ENCODE measurements at regions not wholly inside any gene's neighbourhood (a gene's known extent, or its start where the extent isn't known, plus 50 kb on each side); places are given as distances from the start of the nearest gene placed in this dataset.

DNA sequence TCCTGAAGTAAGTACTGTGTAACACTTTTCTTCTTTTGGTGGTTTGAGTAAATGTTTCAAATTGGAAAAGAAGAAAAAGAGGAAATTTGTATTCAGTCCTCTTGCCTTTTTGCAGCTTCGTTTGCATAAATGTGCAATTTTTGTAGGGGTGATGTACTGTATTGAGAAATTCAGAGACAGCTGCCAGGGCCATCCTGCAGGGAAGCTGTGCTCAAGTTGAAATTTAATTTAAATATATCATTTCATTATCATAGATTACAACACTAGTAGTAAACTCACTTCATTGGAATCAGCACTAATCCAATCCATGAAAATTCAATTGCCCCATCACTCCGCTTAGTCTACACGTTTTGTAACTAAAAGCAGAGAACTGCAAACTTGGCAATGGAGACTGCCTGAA is 415.4 kb downstream of the DNAJB9 start:
- no peak overlapping the region for H3K4me3 ChIP-seq
- H3K9me3 ChIP-seq = peaks cover 25% of the 10 kb centered on the region
- no peak for DNase-seq
- intact Hi-C loops (cut with DNase I, micrococcal nuclease) = no loop called here
- TF ChIP-seq CTCF (IDR thresholded peaks at IDR 0.05) = no peak
- no peaks in the 10 kb centered on the region for H3K4me1 ChIP-seq (ENCODE audit: low read depth)
- no peaks in the 10 kb centered on the region for H3K36me3 ChIP-seq (ENCODE audit: low read depth)
- no peak for ATAC-seq

DNA sequence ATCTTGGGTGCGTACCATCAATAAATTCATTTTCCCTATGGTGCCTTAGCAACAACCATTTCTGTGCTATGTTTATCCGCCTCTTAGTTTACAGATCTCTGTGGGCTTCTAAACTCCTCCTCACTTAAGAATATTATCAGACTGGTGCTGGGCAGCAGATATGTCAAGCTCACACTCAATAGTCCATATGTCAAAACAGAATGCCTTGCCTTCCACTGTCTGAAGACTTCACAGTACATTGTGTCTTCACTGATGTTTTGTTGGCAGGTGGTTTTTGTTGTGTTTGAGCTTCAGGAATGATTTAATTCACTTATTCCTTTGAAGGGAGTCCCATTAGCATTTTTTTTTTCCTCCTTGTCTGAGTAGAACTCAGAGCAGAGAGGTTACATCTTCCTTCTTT is 419.6 kb downstream of the DNAJB9 start:
- intact Hi-C loops (cut with DNase I, micrococcal nuclease) = no loop called here
- ATAC-seq (no peak), DNase-seq (no peak)
- H3K36me3 ChIP-seq (ENCODE audit: low read depth) = no peaks in the 10 kb centered on the region
- H3K9me3 ChIP-seq = peaks cover 13% of the 10 kb centered on the region
- H3K4me3 ChIP-seq = no peak overlapping the region
- H3K4me1 ChIP-seq (ENCODE audit: low read depth) = no peaks in the 10 kb centered on the region
- no peak for TF ChIP-seq CTCF (IDR thresholded peaks at IDR 0.05)

DNA sequence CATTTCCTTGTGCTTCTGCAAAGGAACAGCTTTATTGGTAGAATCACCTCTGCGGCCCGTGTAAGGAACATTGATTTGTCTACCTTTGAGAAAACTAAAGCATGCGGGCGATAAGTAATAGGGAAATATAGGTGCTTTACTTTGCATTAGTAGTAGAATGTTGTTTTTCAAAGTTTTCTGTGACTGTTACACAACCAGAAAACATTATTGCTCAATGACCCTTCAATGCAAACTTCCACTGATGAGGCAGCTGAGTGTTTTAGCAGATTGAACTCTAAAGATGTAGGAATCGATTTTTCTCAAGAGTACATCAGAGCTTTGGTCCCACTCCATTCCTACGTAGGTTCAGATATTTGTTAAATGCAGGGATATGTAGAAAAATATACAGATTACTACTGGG is 427.8 kb downstream of the DNAJB9 start:
- Histone ChIP-seq H3K4me3 (no peak overlapping the region), H3K4me1 (ENCODE audit: low read depth) (no peaks in the 10 kb centered on the region), H3K36me3 (ENCODE audit: low read depth) (no peaks in the 10 kb centered on the region), H3K9me3 (peaks cover 22% of the 10 kb centered on the region)
- intact Hi-C loops (cut with DNase I, micrococcal nuclease) = no loop called here
- ATAC-seq = no peak
- no peak for DNase-seq
- TF ChIP-seq CTCF (IDR thresholded peaks at IDR 0.05) = no peak

DNA sequence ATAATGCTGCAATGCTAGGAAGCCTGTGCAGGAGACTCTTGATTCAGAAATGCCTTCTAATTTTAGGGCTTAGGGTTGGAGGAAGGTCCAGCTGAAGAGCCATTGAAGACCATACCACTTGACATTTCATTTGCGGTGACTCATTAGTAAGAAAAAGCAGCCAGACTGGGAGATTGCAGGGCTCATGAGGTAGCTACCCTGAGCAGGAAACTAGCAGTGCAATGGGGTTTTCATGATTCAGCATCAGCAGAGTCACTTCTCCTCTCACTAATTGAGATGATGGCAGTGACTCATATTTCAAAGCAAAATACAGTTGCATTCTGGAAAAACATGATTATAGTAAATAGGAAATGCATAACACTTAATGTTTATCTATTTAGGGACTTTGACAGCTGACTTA is 434.1 kb downstream of the DNAJB9 start:
- no peak for DNase-seq
- intact Hi-C loops (cut with DNase I, micrococcal nuclease) = no loop called here
- Histone ChIP-seq H3K36me3 (ENCODE audit: low read depth) (no peaks in the 10 kb centered on the region), H3K4me3 (no peak overlapping the region), H3K4me1 (ENCODE audit: low read depth) (no peaks in the 10 kb centered on the region), H3K9me3 (peaks cover 10% of the 10 kb centered on the region)
- no peak for TF ChIP-seq CTCF (IDR thresholded peaks at IDR 0.05)
- no peak for ATAC-seq

- no peak for ATAC-seq
- no peak for DNase-seq
- Histone ChIP-seq H3K4me1 (ENCODE audit: low read depth) (no peaks in the 10 kb centered on the region), H3K9me3 (no peaks in the 10 kb centered on the region), H3K36me3 (ENCODE audit: low read depth) (no peaks in the 10 kb centered on the region), H3K4me3 (no peak overlapping the region)
- intact Hi-C loops (cut with DNase I, micrococcal nuclease) = no loop called here
- no peak for TF ChIP-seq CTCF (IDR thresholded peaks at IDR 0.05)
These were observed 440.0 kb downstream of the DNAJB9 start for GRCh38 chr7:109009636-109010035.

GRCh38 chr7:109020251-109020650 is 450.6 kb downstream of the DNAJB9 start:
- no peak for DNase-seq
- Histone ChIP-seq H3K4me3 (no peak overlapping the region), H3K36me3 (ENCODE audit: low read depth) (no peaks in the 10 kb centered on the region), H3K9me3 (peaks cover 35% of the 10 kb centered on the region), H3K4me1 (ENCODE audit: low read depth) (no peaks in the 10 kb centered on the region)
- no peak for ATAC-seq
- no peak for TF ChIP-seq CTCF (IDR thresholded peaks at IDR 0.05)
- intact Hi-C loops (cut with DNase I, micrococcal nuclease) = no loop called here
